HepG2 (cell line): ENCODE measurements at regions not wholly inside any gene's neighbourhood (a gene's known extent, or its start where the extent isn't known, plus 50 kb on each side); places are given as distances from the start of the nearest gene placed in this dataset.

ENCODE experiments used
- ATAC-seq: fragments of 200-7000 bp; cut with Tn5 transposase; 3 replicates; pipeline ENCODE4 v1.9.1; 2020; ENCODE audit warnings: mild to moderate bottlenecking, moderate library complexity
- BruUV-seq: library from RNA; stranded (reverse); fragments of 400-500 nt; replicated peaks from 2 replicates; lab custom pipeline; 2021; lab: Mats Ljungman, UMichigan
- CTCF ChIA-PET: fragments of 300-600 bp; formaldehyde crosslinking; extraction: SDS; loops from one replicate; lab custom pipeline; 2021; ENCODE audit warnings: low total read pairs, inconsistent platforms, low intra/inter-chr PET ratio; lab: Yijun Ruan, JAX
- POLR2A ChIA-PET: fragments of 350-600 bp; sonication (Branson Sonifier 250); formaldehyde crosslinking; loops from one replicate; lab custom pipeline; 2020; ENCODE audit warnings: antibody characterized with exemption, inconsistent platforms; lab: Yijun Ruan, JAX
- DNase-seq: peaks from one replicate; pipeline ENCODE4 v3.0.0-alpha.2; 2015; ENCODE audit warnings: low spot score
- FAIRE-seq: peaks from 3 replicates; lab custom pipeline; 2011; peaks lifted over from hg19 to GRCh38; lab: Jason Lieb, UNC
- H2AFZ ChIP-seq: one replicate; pipeline ENCODE4 v1.6.1; 2011; ENCODE audit warnings: low read length, inconsistent platforms
- H3K27ac ChIP-seq: fragments of 300-600 bp; 3 replicates; pipeline ENCODE4 v1.8.0; 2011; ENCODE audit warnings: mixed run types, mild to moderate bottlenecking, mixed read lengths, low read length, inconsistent platforms; ENCODE audit not compliant: insufficient read depth; ENCODE audit errors: extremely low read length
- H3K27me3 ChIP-seq, 2 experiments: fragments of 200-600 bp in 1 of 2; 2 replicates in 1 of 2; 3 replicates in 1 of 2; pipeline versions ENCODE4 v1.6.0 to v1.8.0; 2011; ENCODE audit warnings: low read length in 2 of 2, mild to moderate bottlenecking in 2 of 2, moderate library complexity in 2 of 2, inconsistent platforms in 1 of 2; ENCODE audit not compliant: insufficient read depth in 2 of 2, control insufficient read depth in 1 of 2
- H3K36me3 ChIP-seq, 2 experiments: fragments of 200-600 bp in 1 of 2; replicated peaks in 1 of 2; 2 replicates in 1 of 2; 3 replicates in 1 of 2; pipeline versions ENCODE4 v1.5.1 to v1.8.0; 2011; ENCODE audit warnings: low read length in 2 of 2, inconsistent platforms in 1 of 2; ENCODE audit not compliant: insufficient read depth in 2 of 2, control insufficient read depth in 1 of 2
- H3K4me1 ChIP-seq: 2 replicates; pipeline ENCODE4 v1.5.1; 2012; ENCODE audit warnings: low read length, inconsistent platforms; ENCODE audit not compliant: insufficient read depth
- H3K4me2 ChIP-seq: 2 replicates; pipeline ENCODE4 v1.6.0; 2011; ENCODE audit warnings: low read depth, low read length, inconsistent platforms
- H3K4me3 ChIP-seq, 3 experiments: fragments of 200-600 bp in 1 of 3; sonication (generic), shearing (Covaris generic) in 1 of 3; replicated peaks in 1 of 3; 2 replicates each; pipeline ENCODE4 v1.5.1; 2011 to 2016; ENCODE audit warnings: low read length in 3 of 3, inconsistent platforms in 2 of 3, low read depth in 2 of 3, mild to moderate bottlenecking in 2 of 3, control low read depth in 1 of 3, mixed read lengths in 1 of 3; ENCODE audit not compliant: insufficient read depth in 1 of 3
- H3K79me2 ChIP-seq: one replicate; pipeline ENCODE4 v1.6.1; 2011; ENCODE audit warnings: low read length, inconsistent platforms; ENCODE audit not compliant: insufficient read depth
- H3K9ac ChIP-seq: 2 replicates; pipeline ENCODE4 v1.6.0; 2011; ENCODE audit warnings: mild to moderate bottlenecking, low read depth, low read length, inconsistent platforms; ENCODE audit not compliant: insufficient read depth
- H3K9me3 ChIP-seq: 2 replicates; pipeline ENCODE4 v1.5.1; 2012; ENCODE audit warnings: mild to moderate bottlenecking, low read length
- H4K20me1 ChIP-seq: 2 replicates; pipeline ENCODE4 v1.6.0; 2011; ENCODE audit warnings: inconsistent platforms, mild to moderate bottlenecking, low read length, moderate library complexity; ENCODE audit not compliant: insufficient read depth
- FOXK1 ChIP-seq: sonication (generic); formaldehyde crosslinking; IDR thresholded peaks from 2 replicates; pipeline ENCODE4 v1.4.0; 2020; ENCODE audit warnings: low read depth, missing genetic modification reagents, borderline replicate concordance
- POLR2A ChIP-seq, 2 experiments: IDR thresholded peaks; 2 replicates each; pipeline ENCODE4 v1.6.1; 2011; ENCODE audit warnings: low read depth in 2 of 2, low read length in 2 of 2, mild to moderate bottlenecking in 1 of 2, moderate library complexity in 1 of 2; ENCODE audit not compliant: insufficient read depth in 1 of 2
- TIGD3 ChIP-seq: sonication (generic); formaldehyde crosslinking; IDR thresholded peaks from 2 replicates; pipeline ENCODE4 v1.5.1; 2020; ENCODE audit warnings: mild to moderate bottlenecking, missing genetic modification reagents, borderline replicate concordance
- ZNF10 ChIP-seq: sonication (generic); formaldehyde crosslinking; IDR thresholded peaks from 2 replicates; pipeline ENCODE4 v1.4.0; 2020; ENCODE audit warnings: mild to moderate bottlenecking, low read depth, missing genetic modification reagents, borderline replicate concordance
- ZNF512 ChIP-seq: sonication (generic); formaldehyde crosslinking; IDR thresholded peaks from 2 replicates; pipeline ENCODE4 v1.4.0; 2020; ENCODE audit warnings: mild to moderate bottlenecking, missing genetic modification reagents
- WGBS: methylation state at CpG from one replicate; pipeline ENCODE4 v1.1.6; 2017; ENCODE audit warnings: low lambda C conversion rate; 5-methylcytosine and 5-hydroxymethylcytosine counted together
- in situ Hi-C: cut with HindIII; loops from 2 replicates; pipeline ENCODE4 v1.10.0; 2017; ENCODE audit warnings: low pct_unique_long_range_greater_than_20kb; ENCODE audit not compliant: extremely low pct_ligation_motif_present
- intact Hi-C: fragments of 100-400 bp; cut with micrococcal nuclease; formaldehyde crosslinking; loops from one replicate; pipeline ENCODE4 v1.10.0; 2022; ENCODE audit not compliant: unreplicated experiment

DNA sequence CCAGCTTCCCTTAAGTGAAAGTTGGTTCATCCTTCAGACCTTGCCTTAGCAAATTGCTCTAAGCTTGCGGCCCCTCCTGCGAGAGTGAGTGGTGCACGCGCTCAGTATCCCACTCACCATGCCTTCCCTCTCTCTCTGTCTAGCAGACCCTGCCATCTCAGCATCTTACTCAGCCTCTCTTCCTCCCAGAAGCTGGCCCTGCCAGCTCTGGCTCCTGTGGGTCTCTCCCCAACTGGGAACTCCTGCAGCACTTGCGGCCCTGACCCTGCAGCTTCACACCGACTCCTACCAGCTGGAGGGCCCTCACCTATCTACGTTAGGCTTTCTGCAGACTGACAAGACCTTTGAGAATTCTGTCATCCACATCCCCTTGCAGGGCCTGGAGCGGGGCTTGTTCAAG is 286.1 kb upstream of the TLE3 start:
- no peaks in the 10 kb centered on the region for H4K20me1 ChIP-seq
- H3K9me3 ChIP-seq: no peaks in the 10 kb centered on the region
- H3K79me2 ChIP-seq: no peaks in the 10 kb centered on the region
- in situ Hi-C loops (no loop called here), intact Hi-C loops (no loop called here)
- H3K4me2 ChIP-seq: no peak overlapping the region
- 71% methylated on average over 7 of the region's 8 CpGs for WGBS
- DNase-seq (no peak), FAIRE-seq (no peak), ATAC-seq (no peak)
- no peaks in the 10 kb centered on the region for H3K4me1 ChIP-seq
- CTCF ChIA-PET: no interaction called here
- H3K4me3 ChIP-seq: no peak overlapping the region
- no peaks in the 10 kb centered on the region for H3K36me3 ChIP-seq
- no TSS peak for BruUV-seq
- no peak overlapping the region for H2AFZ ChIP-seq
- peaks cover 0 to 5% of the 10 kb centered on the region in 2 experiments; a peak in 1 of 5 replicates for H3K27me3 ChIP-seq
- TF ChIP-seq FOXK1 (CRISPR knock-in tag) (no peak), ZNF512 (no peak), POLR2A (IDR thresholded peaks at IDR 0.05; ENCODE audit: insufficient read depth in 1 of 2, low read depth in 2 of 2, low read length in 2 of 2) (no peak), ZNF10 (CRISPR knock-in tag) (no peak), TIGD3 (no peak)
- TF ChIP-seq, all 625 proteins: peak for 0
- Histone ChIP-seq H3K27ac (no peak overlapping the region), H3K9ac (no peak overlapping the region)
- POLR2A ChIA-PET: no interaction called here
